Stimulated activated CD8-positive, alpha-beta memory T cell treated with anti-CD3 and anti-CD28 coated beads, Interleukin-7, amount 100 ng/mL, for 24 hours (primary cell): ENCODE measurements at regions not wholly inside any gene's neighbourhood (a gene's known extent, or its start where the extent isn't known, plus 50 kb on each side); places are given as distances from the start of the nearest gene placed in this dataset.

Experiments used
- DNase-seq: peaks from one replicate; pipeline ENCODE4 v3.0.0-alpha.2; 2020; ENCODE audit warnings: low read depth

DNA sequence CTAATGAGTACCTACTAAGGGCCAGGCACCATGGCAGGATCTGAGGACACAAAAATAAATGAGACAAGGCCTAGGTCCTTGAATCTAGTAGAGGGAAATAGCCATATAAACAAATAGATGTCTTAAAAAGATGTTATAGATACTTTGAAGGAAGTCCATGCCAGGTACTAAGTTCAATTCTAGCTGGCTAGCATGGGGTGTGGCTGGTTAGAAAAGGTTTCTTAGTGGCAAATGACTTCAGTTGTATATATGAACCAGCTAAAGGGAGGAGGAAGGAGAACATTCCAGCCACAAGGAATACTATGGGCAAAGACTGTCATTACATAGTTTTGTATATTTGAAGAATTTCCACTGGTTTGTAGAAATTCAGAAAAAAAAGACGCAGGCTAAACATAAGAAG, 133.6 kb upstream of the BMP4 start:
- no peak for DNase-seq

DNA sequence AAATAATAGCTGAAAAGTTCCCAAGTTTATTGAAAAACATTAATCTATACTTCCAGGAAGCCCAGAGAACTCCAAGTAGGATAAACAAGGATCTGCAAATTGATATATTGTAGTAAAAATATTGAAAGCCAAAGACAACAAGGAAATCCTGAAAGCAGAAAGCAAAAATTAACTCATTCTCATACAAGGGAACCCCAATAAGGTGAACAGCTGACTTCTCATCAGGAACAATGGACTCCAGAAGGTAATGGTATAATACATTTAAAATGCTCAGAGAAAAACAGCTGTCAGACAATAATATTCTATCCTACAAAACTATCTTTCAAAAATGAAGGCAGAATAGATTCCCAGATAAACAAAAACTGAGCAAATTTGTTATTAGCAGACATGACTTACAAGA, 138.1 kb upstream of the BMP4 start:
- no peak for DNase-seq

DNA sequence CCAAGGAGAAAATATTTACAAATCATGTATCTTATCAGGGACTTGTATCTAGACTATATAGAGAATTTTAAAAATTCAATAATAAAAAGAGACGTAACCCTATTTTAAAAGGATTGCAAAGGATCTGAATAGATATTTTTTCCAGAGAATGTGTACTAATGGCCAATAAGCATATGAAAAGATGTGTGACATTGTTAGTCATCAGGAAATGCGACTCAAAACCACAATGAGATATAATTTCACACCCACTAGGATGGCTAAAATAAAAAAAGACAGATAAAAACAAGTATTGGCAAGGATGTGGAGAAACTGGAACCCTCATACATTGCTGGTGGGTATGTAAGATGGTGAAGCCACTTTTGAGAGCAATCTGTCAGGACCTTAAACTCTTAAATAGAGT, 141.9 kb upstream of the BMP4 start:
- DNase-seq = no peak

DNA sequence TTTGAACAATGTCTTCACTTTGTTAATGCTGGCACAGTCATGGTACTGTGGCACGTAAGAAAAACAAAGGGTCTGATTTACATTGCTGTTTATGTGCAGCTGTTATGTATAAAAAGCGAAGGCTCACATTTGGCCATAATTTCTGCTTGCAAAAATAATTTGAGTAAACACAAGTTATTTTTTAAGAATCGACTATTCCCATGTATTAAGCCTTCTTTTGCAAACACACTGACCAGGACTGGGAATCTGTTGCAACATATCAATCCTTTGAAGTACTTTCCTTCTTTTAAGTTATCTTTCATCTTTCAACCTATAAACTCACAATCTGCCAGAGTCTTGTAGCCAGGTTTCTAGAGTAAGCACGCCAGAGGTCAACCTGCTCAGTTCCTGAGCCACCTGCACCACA, 145.4 kb upstream of the BMP4 start:
- DNase-seq = no peak

DNA sequence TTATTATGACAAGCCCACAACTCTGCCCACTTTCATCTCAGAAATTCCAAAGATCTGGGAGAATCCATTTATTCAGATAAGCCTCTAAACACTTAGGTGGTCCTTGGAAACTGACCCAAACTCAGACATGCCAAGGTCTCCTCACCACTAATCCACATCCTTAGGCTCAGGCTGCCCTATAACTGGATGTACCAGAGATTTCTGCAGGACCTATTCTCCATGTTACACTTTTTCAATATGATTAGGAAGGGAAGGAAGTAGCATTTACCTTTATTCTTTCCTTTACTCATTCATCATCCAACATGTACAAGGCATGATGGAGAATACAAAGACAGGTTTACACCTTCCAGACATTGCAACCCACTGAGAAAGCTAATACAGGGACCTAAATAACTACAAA, 145.9 kb upstream of the BMP4 start:
- DNase-seq = no peak

DNA sequence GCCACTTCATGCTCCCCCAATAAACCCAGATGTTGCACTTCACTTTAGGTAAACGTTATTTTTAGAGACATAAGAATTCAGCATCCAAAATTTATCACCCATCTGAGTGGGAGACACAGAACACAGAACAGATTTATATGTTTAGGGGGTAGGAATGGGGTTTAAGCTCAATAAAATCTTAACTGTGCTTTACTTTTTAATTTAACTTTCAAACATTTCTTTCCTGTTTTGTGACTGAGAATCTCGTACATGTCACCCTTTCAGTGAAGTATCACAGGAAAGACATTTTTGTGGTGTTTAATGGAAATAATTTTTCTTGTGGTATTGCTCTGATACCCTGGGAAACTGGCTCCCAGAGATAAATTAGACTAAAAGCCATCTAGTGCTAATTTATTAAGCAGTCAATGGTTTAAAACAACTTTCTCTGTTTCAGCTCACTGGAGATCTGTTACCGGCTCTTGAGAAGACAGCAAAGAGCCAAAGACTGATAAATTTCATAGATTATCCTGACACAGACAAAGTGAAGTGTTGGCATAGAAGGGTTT, 148.0 kb upstream of the BMP4 start:
- no peak for DNase-seq

DNA sequence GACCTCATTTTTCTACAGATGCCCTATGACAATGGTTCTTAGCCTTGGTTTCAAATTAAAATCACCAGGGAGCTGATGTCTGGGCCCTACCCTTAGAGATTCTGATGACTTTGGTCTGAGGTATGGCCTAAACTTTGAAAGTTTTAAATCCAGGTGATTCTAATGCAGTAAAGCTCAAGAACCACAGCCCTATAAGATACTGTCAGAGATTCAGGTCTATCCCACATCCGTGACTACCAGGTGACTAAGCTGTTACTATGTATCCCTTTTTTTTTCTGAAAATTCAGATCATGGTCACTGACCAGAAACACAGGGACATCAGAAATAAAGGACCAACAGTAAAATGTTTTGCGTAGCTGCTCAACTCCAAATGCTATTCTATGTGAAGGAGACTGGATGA, 148.8 kb upstream of the BMP4 start:
- no peak for DNase-seq

DNA sequence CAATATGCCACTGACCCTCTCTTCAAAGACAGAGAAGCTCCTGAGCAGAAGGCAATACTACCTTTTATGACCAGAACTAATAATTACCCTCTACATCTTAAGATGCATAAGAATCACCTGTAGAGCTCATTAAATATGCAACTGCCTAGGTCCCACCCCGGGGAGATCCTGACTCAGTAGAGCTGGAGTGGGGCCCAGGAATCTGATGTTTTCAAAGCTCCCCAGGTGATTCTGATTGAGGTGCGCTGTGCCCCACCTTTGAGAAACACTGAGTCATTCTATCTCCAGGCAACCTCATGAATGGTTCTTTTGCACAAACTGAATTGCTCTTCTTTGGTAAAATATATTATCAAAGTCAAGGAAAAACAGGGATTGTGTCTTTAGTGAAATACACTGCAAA, 149.3 kb upstream of the BMP4 start:
- DNase-seq = no peak

DNA sequence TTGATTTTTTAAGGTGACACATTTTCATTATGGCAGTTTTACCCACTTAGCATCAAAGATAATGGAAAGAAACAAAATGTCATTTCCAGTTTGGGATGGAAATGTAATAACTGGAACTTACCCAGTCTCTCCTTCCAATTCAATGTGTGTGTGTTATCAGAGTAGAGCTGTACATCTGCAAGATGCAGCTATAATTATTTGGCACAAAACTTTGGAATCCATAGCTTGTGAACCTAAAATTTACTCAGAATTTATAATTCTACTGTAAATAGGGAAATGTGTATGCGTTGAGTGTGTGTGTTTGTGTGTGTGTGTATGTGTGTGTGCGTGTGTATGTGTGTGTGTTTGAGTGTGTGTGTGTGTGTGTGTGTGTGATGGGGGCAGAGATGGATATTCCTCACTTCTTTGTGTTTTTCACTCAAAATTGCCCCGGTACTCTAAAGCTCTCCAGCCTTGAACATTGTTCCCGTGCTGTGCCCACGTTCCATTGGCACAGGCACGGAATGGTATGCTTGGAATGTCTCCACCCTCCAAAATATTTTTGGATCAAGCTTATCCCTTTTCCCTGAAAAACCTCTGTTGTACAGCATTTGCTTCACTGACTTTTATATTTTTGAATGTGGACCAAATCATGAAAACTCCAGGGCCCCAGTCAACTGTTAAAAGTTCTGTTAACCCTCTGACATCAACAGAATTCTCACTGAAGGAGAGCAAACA, 150.2 kb upstream of the BMP4 start:
- no peak for DNase-seq

DNA sequence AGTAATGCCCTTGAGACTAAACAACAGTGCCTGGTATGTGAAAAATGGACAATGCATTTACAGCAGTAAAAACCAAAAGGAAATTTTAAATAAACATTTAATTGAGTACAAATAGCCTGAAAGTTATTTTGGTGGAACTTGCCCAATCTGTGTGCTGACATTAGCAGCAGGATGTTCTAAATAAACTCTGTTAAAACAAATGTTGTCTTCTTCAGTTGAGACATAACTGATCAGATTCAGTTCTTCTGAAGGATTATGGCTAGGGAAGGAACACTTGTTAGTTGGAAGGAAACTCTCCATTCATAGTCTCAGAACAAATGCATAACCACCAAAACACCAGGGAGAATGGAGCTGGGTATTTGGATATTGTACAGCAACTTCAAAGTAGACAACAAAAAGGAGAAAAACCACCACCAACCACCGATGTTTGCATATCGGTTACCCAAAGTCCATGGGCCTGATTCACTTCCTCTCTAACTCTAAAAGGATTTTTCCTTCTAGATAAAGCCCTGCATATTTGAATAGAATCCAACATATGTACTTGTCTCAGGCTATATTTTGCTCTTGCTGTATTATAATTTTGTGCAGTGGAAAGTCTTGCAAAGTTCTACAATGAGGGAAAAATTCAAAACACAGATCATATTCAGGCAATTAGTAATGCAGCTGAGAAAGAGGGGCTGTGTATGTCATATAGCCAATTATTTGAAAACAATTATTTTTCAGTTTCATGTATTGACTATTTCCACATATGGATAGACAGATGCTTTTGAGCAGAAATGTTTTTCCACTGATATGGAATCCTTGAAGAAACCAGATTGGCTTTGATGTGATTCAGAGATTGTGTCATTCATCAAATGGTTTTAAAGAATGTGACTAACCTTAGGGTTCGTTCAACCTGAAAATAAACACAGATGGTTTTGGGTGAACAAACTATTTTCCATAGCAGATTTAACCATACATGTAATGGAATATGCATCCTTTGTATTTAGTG, 152.2 kb upstream of the BMP4 start:
- DNase-seq = no peak

DNA sequence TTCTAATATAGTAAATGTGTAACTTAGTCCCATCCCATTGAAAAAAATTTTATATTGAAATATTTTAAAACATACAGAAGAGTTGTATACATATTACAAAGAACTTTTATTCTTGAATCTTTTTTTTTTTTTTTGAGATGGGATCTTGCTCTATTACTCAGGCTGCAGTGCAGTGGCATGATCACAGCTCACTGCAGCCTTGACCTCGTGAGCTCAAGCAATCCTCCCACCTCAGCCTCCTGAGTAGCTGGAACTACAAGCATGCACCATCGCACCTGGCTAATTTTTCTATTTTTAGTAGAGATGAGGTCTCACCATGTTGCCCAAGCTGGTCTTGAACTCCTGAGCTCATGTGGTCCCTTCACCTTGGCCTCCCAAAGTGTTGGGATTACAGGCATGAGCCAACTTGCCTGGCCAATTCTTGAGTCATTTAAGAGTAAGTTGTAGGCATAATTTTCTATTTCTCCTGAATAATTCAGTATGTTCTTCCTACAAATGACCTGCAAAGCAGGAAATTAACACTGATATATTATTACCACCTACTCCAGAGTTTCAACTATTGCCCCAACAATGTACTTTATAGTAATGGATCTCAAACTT, 153.0 kb upstream of the BMP4 start:
- no peak for DNase-seq

DNA sequence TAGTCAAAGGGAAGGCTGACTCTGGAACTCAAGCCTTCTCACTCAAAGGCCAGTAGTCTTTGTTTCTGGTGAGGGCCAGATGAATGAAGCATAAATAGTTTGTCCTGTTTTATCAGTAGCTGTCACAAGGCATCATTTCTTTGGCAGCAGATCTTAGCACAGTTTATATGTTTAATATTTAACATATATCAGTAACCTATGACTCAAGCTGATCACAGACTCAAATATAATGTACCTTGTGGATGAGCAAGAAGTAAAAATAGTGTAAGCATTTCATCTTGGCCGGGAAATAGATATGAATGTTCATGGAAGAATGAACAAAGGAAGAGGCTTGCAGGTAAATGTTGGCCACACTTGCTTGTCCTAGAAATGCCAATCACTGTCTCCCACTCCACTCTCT, 158.3 kb upstream of the BMP4 start:
- no peak for DNase-seq

DNA sequence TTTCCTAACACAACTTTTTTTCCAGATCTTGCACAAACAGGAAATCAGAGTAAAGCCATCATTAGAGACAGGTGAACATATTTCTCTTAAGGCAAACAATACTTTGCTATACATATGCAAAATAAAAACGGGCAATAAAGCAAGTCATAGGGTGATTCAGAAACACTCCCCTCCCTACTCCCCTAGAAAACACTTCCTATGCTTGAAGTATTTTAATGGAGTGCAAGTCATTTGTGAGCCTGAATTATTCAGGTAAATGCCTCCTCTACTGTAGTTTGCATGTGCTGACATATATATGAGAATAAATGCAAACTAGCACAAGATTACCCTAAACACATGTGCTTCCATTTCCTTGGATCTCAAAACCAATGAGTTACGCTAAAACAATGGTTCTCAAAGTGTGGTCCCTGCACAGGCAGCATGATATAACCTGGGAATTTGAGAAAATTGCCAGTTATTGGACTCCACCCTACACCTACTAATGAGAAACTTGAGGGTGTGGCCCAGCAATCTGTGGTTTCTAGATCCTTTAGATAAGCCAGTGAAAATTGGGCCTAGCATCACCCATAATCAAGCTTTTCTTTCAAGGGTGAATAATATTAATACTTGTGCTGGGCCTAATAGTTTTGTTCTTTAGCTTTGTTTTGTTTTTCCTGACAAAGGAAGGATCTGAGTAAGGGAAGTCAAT, 159.7 kb upstream of the BMP4 start:
- DNase-seq = no peak

DNA sequence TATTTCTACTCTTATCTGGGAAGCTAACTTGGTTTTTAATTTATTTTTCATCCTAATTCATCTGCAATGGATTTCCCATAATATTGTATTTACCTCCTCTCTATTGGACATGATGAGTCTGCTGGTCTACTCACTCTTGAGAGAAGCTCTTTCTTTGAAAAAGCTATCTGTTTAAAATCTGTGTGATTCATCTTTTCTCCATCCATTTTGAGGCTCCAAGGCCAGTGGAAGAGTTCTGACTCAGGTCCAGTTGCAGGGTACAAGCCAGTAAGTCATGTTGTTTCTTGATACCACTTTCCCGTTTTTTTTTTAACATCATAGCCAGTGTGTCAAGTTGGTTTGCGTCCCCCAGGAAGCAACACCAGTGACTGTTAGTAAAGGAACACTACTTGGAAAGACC, 160.3 kb upstream of the BMP4 start:
- no peak for DNase-seq

DNA sequence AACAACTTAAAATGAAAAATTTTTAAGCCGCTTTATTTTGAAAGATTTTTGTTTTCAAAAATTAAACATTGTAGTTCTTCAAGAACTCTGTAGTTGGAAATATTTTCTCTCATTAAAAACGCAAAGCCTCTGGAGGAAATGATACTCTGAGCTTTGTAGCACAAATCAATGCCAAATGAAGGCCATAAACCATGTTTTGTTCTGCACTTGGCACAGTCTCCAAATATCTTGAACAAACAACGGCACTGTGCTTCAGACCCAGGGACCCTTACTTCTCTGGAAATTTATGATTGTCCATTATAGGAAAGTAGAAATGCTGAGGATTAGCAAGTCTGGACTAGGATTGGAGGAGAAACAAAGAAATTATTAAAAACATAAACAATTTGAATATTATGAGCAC, 160.8 kb upstream of the BMP4 start:
- no peak for DNase-seq

DNA sequence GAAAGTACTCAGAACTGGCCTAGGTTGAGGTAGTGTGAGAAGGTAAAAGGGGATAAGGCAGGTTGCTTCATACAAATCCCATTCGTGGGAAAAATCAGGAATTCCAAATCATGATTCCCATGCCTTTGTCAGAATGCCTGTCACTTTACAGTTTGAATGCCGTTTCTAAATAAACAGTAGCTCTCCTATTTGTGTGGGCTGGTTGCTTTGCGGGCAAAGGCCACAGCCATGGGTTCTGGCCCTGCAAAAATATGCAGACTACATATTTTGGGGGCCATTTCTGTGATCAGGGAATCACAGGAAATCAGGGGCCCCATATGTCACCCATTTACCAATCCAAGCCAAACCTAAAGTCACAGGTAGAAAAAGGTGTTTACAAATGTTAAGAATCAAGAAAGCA, 161.3 kb upstream of the BMP4 start:
- no peak for DNase-seq

DNA sequence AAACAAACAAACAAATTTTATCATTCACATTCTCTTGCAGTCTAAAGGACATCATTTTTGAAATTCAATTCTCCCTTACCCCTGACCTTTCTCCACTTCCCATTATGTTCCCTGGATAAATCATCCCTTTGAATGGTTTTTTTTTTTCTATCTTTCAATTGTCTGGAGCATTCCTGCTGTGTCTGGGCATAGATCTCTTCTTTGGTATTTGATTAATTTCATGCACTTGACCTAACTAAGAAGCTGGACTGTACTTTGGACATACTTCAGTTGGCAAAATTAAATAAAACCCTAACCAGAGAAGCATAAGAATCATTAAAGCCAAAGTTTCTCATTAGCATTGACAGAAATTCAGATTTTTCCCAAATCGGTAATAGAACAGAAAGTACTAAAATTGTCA, 163.6 kb upstream of the BMP4 start:
- no peak for DNase-seq

DNA sequence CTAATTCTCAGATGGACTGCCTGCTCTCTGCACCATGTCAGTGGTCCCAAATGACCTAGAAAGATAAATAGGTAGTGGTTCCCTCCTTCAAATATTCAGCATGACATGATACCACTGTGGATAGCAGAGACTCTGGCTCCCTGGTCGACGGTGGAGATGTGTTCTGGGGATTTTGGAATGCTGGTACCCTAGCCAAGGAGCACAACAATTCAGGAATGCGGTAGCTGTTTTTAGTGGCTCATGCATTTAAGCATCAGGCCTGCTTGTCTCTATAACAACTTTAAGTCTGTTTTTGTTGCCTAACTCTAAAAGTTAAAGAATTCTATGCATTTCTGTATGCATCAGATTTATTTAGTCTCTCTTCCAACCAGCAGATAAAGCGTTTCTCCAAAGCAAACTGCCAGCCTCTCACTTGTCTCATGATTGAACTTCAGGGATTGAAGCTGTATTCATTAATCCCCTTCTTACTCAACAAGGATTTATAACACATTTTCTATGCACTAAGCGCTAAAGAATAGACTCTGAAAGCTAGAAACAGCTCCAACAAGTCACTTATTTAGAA, 164.9 kb upstream of the BMP4 start:
- DNase-seq = no peak

DNA sequence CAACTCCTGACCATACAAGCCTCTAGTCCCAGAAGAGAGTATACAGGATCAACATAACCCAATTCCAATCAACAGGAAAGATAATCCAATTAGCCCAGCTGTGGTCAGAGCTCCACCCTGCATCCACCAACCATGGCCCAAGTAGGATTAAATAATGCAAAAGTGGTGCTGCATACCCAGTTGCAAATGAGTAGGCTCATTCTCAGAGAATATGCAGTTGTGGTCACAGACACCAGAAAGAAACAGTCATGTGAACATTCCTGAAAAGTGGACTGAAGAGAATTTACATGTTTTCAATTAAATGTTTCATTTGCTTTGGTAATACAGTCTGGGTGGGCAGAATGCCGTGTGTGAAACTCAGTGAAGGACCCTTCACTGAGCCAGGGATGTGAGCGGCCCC, 167.2 kb upstream of the BMP4 start:
- DNase-seq = no peak

DNA sequence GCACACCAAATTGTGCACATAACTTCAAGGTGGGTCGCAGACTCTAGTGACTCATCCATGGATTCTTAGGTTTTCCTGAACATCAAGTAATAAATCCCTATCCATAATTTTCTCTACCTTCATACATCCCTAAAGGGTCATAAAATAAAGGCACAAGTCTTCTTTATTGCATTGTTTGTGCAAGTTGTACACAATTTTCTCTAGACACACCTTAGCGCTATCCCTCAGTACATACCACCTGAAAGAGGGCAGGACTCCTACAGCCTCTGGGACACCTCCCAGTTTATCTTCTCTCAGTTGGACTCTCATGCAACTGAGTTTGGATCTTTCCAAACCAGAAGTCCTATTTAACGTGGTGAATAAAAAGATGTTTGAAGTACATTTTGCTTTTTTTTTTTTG, 168.5 kb upstream of the BMP4 start:
- DNase-seq = no peak

DNA sequence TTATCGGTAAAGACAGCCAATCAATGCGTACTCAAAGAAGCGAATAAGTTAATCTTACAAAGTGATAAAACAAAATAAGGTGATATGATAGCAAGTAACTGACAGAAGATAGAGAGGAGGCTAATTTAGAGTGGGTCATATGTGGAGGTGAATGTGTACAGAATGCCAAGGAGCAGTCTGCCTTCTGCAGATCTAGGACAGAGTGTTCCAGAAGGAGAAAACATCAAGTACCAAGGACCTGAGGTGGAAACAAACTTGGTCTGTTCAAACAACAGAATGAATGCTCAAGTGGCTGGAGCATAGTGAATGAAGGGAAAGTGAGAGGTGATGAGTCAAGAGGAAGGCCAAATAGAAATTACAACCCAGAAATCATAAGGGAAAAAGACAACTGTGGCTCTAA, 170.3 kb upstream of the BMP4 start:
- DNase-seq = no peak

DNA sequence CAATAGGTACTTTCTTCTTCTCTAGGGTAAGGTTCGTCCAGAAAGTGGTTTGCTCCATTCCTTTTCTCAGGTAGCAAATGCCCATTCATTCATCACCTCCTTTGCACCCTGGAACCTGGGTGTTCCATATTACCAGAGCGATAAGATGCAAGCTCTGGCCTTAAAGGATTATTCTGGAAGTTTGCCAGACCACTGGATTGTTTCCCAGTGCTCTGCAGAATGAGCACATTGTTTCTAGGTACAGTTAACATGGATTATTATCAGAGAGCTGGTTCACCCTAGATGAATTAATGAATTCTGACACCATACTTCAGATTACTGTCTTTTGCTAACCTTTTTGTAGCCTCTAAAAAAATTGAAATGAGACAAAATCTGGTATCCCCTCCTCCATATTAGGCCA, 170.9 kb upstream of the BMP4 start:
- no peak for DNase-seq
